NT2/D1 (cell line): ENCODE measurements at regions not wholly inside any gene's neighbourhood (a gene's known extent, or its start where the extent isn't known, plus 50 kb on each side); places are given as distances from the start of the nearest gene placed in this dataset.
"Not testable (repeated sequence)": the region's sequence is repeated elsewhere in the genome, so short reads cannot be mapped to it uniquely, and the experiment has no call there.

Experiments used
- YY1 ChIP-seq: IDR thresholded peaks from 2 replicates; pipeline ENCODE4 v1.6.1; 2011; ENCODE audit not compliant: insufficient read length, insufficient read depth
- ZNF274 ChIP-seq: IDR thresholded peaks from 2 replicates; pipeline ENCODE4 v1.6.1; 2011; ENCODE audit warnings: mild to moderate bottlenecking, low read depth, low read length

- TF ChIP-seq ZNF274, YY1: not testable (repeated sequence)
Measured at GRCh38 chr5:157968570-157968969, 109.6 kb upstream of the CLINT1 start.
